Mesenchymal stem cell (in vitro differentiated cells and primary cell): ENCODE measurements at regions not wholly inside any gene's neighbourhood (a gene's known extent, or its start where the extent isn't known, plus 50 kb on each side); places are given as distances from the start of the nearest gene placed in this dataset.
"Not testable (repeated sequence)": the region's sequence is repeated elsewhere in the genome, so short reads cannot be mapped to it uniquely, and the experiment has no call there.

ENCODE experiments used
- DNase-seq: peaks from one replicate; pipeline ENCODE4 v3.0.0-alpha.2; 2013
- H2AFZ ChIP-seq: one replicate; pipeline ENCODE4 v1.6.1; 2013; ENCODE audit warnings: low read depth, mild to moderate bottlenecking, control low read depth, inconsistent platforms, low read length, moderate library complexity
- H2AK5ac ChIP-seq: 2 replicates; pipeline ENCODE4 v1.6.1; 2013; ENCODE audit warnings: low read length, moderate library complexity, mild to moderate bottlenecking, inconsistent platforms; ENCODE audit not compliant: severe bottlenecking
- H2BK120ac ChIP-seq: one replicate; pipeline ENCODE4 v1.6.1; 2013; ENCODE audit warnings: low read depth, mild to moderate bottlenecking, inconsistent platforms, low read length, moderate library complexity
- H2BK12ac ChIP-seq, 2 experiments: one replicate each; pipeline ENCODE4 v1.6.1; 2013; ENCODE audit warnings: inconsistent platforms in 2 of 2, low read length in 2 of 2, mild to moderate bottlenecking in 2 of 2, moderate library complexity in 2 of 2, control low read depth in 1 of 2
- H2BK15ac ChIP-seq: one replicate; pipeline ENCODE4 v1.6.1; 2013; ENCODE audit warnings: mild to moderate bottlenecking, low read depth, inconsistent platforms; ENCODE audit not compliant: poor library complexity, severe bottlenecking
- H2BK5ac ChIP-seq: 2 replicates; pipeline ENCODE4 v1.6.1; 2013; ENCODE audit warnings: low read depth, mild to moderate bottlenecking, low read length, control low read depth, inconsistent platforms; ENCODE audit not compliant: poor library complexity, severe bottlenecking
- H3K14ac ChIP-seq, 2 experiments: one replicate each; pipeline ENCODE4 v1.6.1; 2013; ENCODE audit warnings: inconsistent platforms in 2 of 2, low read length in 2 of 2, control low read depth in 1 of 2, mild to moderate bottlenecking in 1 of 2, moderate library complexity in 1 of 2
- H3K18ac ChIP-seq, 2 experiments: one replicate each; pipeline ENCODE4 v1.6.1; 2013; ENCODE audit warnings: inconsistent platforms in 2 of 2, low read length in 2 of 2, control low read depth in 1 of 2, low read depth in 1 of 2, mild to moderate bottlenecking in 1 of 2
- H3K23ac ChIP-seq, 2 experiments: one replicate each; pipeline ENCODE4 v1.6.1; 2013; ENCODE audit warnings: inconsistent platforms in 2 of 2, low read length in 2 of 2, mild to moderate bottlenecking in 2 of 2, moderate library complexity in 2 of 2, control low read depth in 1 of 2
- H3K27ac ChIP-seq: 2 replicates; pipeline ENCODE4 v1.5.1; 2013; ENCODE audit warnings: mild to moderate bottlenecking, moderate library complexity, low read length, control low read depth, inconsistent platforms; ENCODE audit not compliant: poor library complexity, severe bottlenecking
- H3K27me3 ChIP-seq, 2 experiments: 2 replicates each; pipeline versions ENCODE4 v1.6.1 to v1.7.0; 2013; ENCODE audit warnings: low read length in 2 of 2, mild to moderate bottlenecking in 2 of 2, moderate library complexity in 2 of 2, control low read depth in 1 of 2, inconsistent platforms in 1 of 2; ENCODE audit not compliant: control insufficient read depth in 1 of 2, insufficient read depth in 1 of 2
- H3K36me3 ChIP-seq, 2 experiments: 2 replicates each; pipeline versions ENCODE4 v1.6.1 to v1.7.0; 2013; ENCODE audit warnings: low read length in 2 of 2, control low read depth in 1 of 2, inconsistent platforms in 1 of 2, low read depth in 1 of 2, mild to moderate bottlenecking in 1 of 2; ENCODE audit not compliant: insufficient read depth in 2 of 2, control insufficient read depth in 1 of 2
- H3K4ac ChIP-seq, 2 experiments: one replicate each; pipeline ENCODE4 v1.6.1; 2013; ENCODE audit warnings: inconsistent platforms in 2 of 2, low read length in 2 of 2, mild to moderate bottlenecking in 2 of 2, moderate library complexity in 2 of 2, control low read depth in 1 of 2, low read depth in 1 of 2
- H3K4me1 ChIP-seq: 2 replicates; pipeline ENCODE4 v1.6.1; 2013; ENCODE audit warnings: low read depth, low read length, control low read depth; ENCODE audit not compliant: control insufficient read depth, insufficient read depth
- H3K4me2 ChIP-seq: 2 replicates; pipeline ENCODE4 v1.6.1; 2013; ENCODE audit warnings: low read length, mild to moderate bottlenecking, inconsistent platforms; ENCODE audit not compliant: poor library complexity, severe bottlenecking
- H3K4me3 ChIP-seq, 2 experiments: 2 replicates each; pipeline versions ENCODE4 v1.5.1 to v1.7.0; 2013; ENCODE audit warnings: low read length in 2 of 2, mild to moderate bottlenecking in 2 of 2, control low read depth in 1 of 2, low read depth in 1 of 2; ENCODE audit not compliant: insufficient read depth in 1 of 2
- H3K79me1 ChIP-seq: replicated peaks from 2 replicates; pipeline ENCODE4 v1.6.1; 2013; ENCODE audit warnings: mild to moderate bottlenecking, control low read depth, low read length, inconsistent platforms; ENCODE audit not compliant: poor library complexity, severe bottlenecking
- H3K9ac ChIP-seq: 2 replicates; pipeline ENCODE4 v1.7.0; 2013; ENCODE audit warnings: mild to moderate bottlenecking, low read length, moderate library complexity
- H3K9me3 ChIP-seq: 2 replicates; pipeline ENCODE4 v1.7.0; 2013; ENCODE audit warnings: mild to moderate bottlenecking, low read length; ENCODE audit not compliant: control insufficient read depth
- H4K8ac ChIP-seq: one replicate; pipeline ENCODE4 v1.6.1; 2013; ENCODE audit warnings: inconsistent platforms, mild to moderate bottlenecking, low read length, moderate library complexity
- H4K91ac ChIP-seq: one replicate; pipeline ENCODE4 v1.6.1; 2013; ENCODE audit warnings: mild to moderate bottlenecking, low read length, inconsistent platforms
- WGBS: methylation state at CpG from one replicate; pipeline ENCODE4 v1.1.7; 2013; ENCODE audit warnings: mixed read lengths; 5-methylcytosine and 5-hydroxymethylcytosine counted together

DNA sequence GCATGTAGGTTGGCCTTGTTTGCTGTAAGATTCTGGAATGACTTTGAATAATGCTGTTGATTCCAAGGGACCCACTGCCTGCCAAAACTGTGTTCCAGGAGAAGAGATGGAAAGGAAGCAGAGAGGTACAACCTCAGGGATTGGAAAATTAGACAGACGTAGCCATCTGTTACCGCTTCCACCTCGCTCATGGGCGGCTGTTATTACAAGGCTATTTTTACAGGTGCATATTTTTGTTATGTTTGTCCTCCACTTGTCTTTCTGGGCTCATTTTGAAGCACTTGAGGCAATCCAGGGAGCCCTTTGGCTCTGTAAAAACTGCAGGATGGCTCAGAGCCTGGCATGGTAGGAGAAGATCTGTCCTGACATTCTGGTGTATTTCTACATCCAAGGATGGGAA is 276.4 kb upstream of the TMTC4 start:
- H3K4me2 ChIP-seq: no peak overlapping the region
- H3K4ac ChIP-seq: no peak overlapping the region
- no peak overlapping the region for H2BK12ac ChIP-seq
- H2BK5ac ChIP-seq: no peak overlapping the region
- H2AFZ ChIP-seq: no peak overlapping the region
- no peak overlapping the region for H3K9ac ChIP-seq
- H2BK120ac ChIP-seq: no peak overlapping the region
- no peak overlapping the region for H3K4me3 ChIP-seq
- H2AK5ac ChIP-seq: no peak overlapping the region
- H4K91ac ChIP-seq: no peak overlapping the region
- H4K8ac ChIP-seq: no peak overlapping the region
- H3K27me3 ChIP-seq: peaks cover 0 to 3% of the 10 kb centered on the region in 2 experiments
- H3K14ac ChIP-seq: no peak overlapping the region
- no peaks in the 10 kb centered on the region for H3K79me1 ChIP-seq
- no peak for DNase-seq
- no peaks in the 10 kb centered on the region for H3K36me3 ChIP-seq
- H3K27ac ChIP-seq: no peak overlapping the region
- no peaks in the 10 kb centered on the region for H3K9me3 ChIP-seq
- no peaks in the 10 kb centered on the region for H3K4me1 ChIP-seq
- no peak overlapping the region for H3K23ac ChIP-seq
- no peak overlapping the region for H3K18ac ChIP-seq
- 94% methylated on average over 4 of the region's 4 CpGs for WGBS
- H2BK15ac ChIP-seq: no peak overlapping the region

DNA sequence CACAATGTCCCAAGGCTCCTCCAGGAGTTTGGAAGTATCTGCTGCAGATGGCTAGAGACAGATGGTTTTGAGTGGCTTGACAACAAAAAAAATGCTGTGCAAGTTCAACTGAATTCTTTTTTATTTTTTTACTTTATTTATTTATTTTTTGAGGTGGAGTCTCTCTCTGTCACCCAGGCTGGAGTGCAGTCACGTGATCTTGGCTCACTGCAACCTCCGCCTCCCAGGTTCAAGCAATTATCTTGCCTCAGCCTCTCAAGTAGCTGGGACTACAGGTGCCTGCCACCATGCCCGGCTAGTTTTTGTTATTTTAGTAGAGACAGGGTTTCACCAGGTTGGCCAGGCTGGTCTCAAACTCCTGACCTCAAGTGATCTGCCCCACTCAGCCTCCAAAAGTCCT is 274.3 kb upstream of the TMTC4 start:
- H3K27me3 ChIP-seq, H3K4me1 ChIP-seq, H3K79me1 ChIP-seq, H2BK15ac ChIP-seq, H2BK120ac ChIP-seq, H2AFZ ChIP-seq, H4K8ac ChIP-seq, H3K4me3 ChIP-seq, H3K4ac ChIP-seq, H3K14ac ChIP-seq, H3K23ac ChIP-seq, H3K9ac ChIP-seq, H2BK12ac ChIP-seq, H2BK5ac ChIP-seq, H2AK5ac ChIP-seq, H3K18ac ChIP-seq, H3K9me3 ChIP-seq, H3K27ac ChIP-seq, H3K4me2 ChIP-seq, H4K91ac ChIP-seq, H3K36me3 ChIP-seq, DNase-seq: not testable (repeated sequence)
- WGBS: 81% methylated on average over 3 of the region's 3 CpGs

DNA sequence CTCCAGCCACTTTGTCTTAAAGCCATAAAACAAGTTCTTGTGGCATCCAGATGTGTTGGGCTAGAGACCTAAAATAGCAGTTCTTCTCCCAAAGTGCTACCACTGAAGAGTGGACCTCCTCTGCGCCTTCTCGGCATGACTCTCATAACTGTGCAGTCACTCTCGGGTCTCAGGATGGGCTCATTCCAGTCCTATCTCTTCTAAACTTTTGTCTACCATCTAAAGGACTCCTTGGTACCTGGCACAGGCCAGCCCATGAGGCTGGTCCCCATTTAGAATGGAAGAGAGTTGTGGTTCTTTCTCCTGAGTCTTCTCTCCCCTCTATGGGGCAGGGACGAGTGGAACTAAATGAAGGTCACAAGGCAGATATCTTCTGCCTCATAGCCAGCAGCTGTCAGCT is 272.0 kb upstream of the TMTC4 start:
- H4K8ac ChIP-seq: no peak overlapping the region
- no peaks in the 10 kb centered on the region for H3K4me1 ChIP-seq
- no peak overlapping the region for H3K18ac ChIP-seq
- peak overlapping the region in 1 of 2 experiments; percentile 30 for H3K4ac ChIP-seq
- no peak overlapping the region for H2BK5ac ChIP-seq
- H3K9ac ChIP-seq: no peak overlapping the region
- WGBS: 88% methylated on average over 4 of the region's 4 CpGs
- no peak overlapping the region for H3K27ac ChIP-seq
- DNase-seq: no peak
- no peak overlapping the region for H3K4me3 ChIP-seq
- no peak overlapping the region for H3K23ac ChIP-seq
- no peak overlapping the region for H3K4me2 ChIP-seq
- H2BK12ac ChIP-seq: no peak overlapping the region
- no peak overlapping the region for H4K91ac ChIP-seq
- no peaks in the 10 kb centered on the region for H3K9me3 ChIP-seq
- H2AFZ ChIP-seq: no peak overlapping the region
- H3K79me1 ChIP-seq: no peaks in the 10 kb centered on the region
- no peak overlapping the region for H3K14ac ChIP-seq
- no peak overlapping the region for H2BK120ac ChIP-seq
- H2BK15ac ChIP-seq: no peak overlapping the region
- H3K27me3 ChIP-seq: no peaks in the 10 kb centered on the region
- no peaks in the 10 kb centered on the region for H3K36me3 ChIP-seq
- no peak overlapping the region for H2AK5ac ChIP-seq

DNA sequence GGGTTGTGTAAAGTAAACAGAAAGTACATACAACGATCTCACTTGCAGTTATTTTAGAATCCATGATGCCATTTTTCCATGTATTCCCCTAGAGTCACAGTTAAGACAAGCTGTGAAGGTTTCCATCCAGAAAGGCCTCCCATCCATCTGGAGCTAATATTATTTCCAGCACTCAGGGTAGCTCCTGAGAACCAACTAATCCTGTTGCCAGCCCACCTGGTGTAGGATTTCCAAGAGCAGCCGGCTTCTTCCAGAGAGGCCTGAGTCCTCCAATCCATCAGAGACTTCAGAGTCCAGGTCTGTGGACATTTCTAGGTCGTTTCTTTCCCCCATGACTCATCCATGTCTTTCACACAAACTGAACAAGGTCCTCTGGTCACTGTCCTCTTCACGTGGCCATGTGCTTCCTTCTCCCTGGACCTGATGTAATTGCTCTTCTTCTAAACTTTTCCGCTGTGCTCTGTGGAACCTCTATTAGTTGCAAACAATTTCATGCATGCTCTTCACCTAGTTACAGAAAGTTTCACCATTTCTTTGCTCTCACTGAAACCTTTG is 270.3 kb upstream of the TMTC4 start:
- Histone ChIP-seq H3K79me1 (no peaks in the 10 kb centered on the region), H3K9me3 (no peaks in the 10 kb centered on the region), H3K36me3 (no peaks in the 10 kb centered on the region), H3K18ac (no peak overlapping the region), H3K23ac (no peak overlapping the region), H3K4me1 (no peaks in the 10 kb centered on the region), H3K4ac (no peak overlapping the region), H4K91ac (no peak overlapping the region), H3K4me3 (no peak overlapping the region), H2AK5ac (no peak overlapping the region), H2BK120ac (no peak overlapping the region), H2BK5ac (no peak overlapping the region), H4K8ac (no peak overlapping the region), H3K9ac (no peak overlapping the region), H3K14ac (no peak overlapping the region), H3K27ac (no peak overlapping the region), H2BK15ac (no peak overlapping the region), H2AFZ (no peak overlapping the region), H3K27me3 (peaks cover 0 to 8% of the 10 kb centered on the region in 2 experiments), H3K4me2 (no peak overlapping the region), H2BK12ac (no peak overlapping the region)
- 70% methylated on average over 5 of the region's 5 CpGs for WGBS
- no peak for DNase-seq
